Lung (tissue), 12 donors: ENCODE measurements at regions not wholly inside any gene's neighbourhood (a gene's known extent, or its start where the extent isn't known, plus 50 kb on each side); places are given as distances from the start of the nearest gene placed in this dataset. TPM values are rescaled to one million over a fixed set of nuclear protein-coding genes. Genes with fewer than 3 reads are reported as not detected.

Experiments
- ATAC-seq: fragments of 200-7000 bp; cut with Tn5 transposase; one replicate; pipeline ENCODE4 v1.9.1; 2020; ENCODE audit warnings: moderate number of reproducible peaks; ENCODE audit not compliant: insufficient read depth, low FRiP score
- DNase-seq, 3 donors: peaks; one replicate each; pipeline ENCODE4 v3.0.0-alpha.2; 2013 to 2017
- H3K27ac ChIP-seq, 2 donors: one replicate each; pipeline ENCODE4 v1.5.1; 2013; ENCODE audit warnings: mild to moderate bottlenecking in 2 of 2, moderate library complexity in 2 of 2, control low read depth in 1 of 2, inconsistent platforms in 1 of 2, low read depth in 1 of 2, low read length in 1 of 2
- H3K27me3 ChIP-seq, 3 donors: one replicate each; pipeline ENCODE4 v1.5.1; 2013; ENCODE audit warnings: low read length in 2 of 3; ENCODE audit not compliant: control insufficient read depth in 3 of 3, insufficient read depth in 3 of 3
- H3K36me3 ChIP-seq, 4 donors: one replicate each; pipeline ENCODE4 v1.5.1; 2013; ENCODE audit warnings: low read length in 4 of 4, mild to moderate bottlenecking in 1 of 4, moderate library complexity in 1 of 4; ENCODE audit not compliant: control insufficient read depth in 4 of 4, insufficient read depth in 4 of 4
- H3K4me1 ChIP-seq, 5 donors: one replicate each; pipeline ENCODE4 v1.5.1; 2013; ENCODE audit warnings: low read length in 5 of 5, mild to moderate bottlenecking in 2 of 5, moderate library complexity in 1 of 5; ENCODE audit not compliant: control insufficient read depth in 5 of 5, insufficient read depth in 5 of 5
- H3K4me3 ChIP-seq: one replicate; pipeline ENCODE4 v1.5.1; 2013; ENCODE audit warnings: mild to moderate bottlenecking, control low read depth, moderate library complexity
- H3K9ac ChIP-seq, 2 donors: one replicate each; pipeline ENCODE4 v1.5.1; 2013; ENCODE audit warnings: low read length in 2 of 2, control low read depth in 1 of 2; ENCODE audit not compliant: insufficient read depth in 1 of 2
- H3K9me3 ChIP-seq, 4 donors: one replicate each; pipeline ENCODE4 v1.5.1; 2013; ENCODE audit warnings: low read length in 3 of 4, mild to moderate bottlenecking in 1 of 4, moderate library complexity in 1 of 4; ENCODE audit not compliant: control insufficient read depth in 4 of 4, insufficient read depth in 3 of 4
- WGBS, 2 donors: extraction: QIAGEN DNeasy Blood & Tissue Kit; methylation state at CpG; one replicate each; pipeline ENCODE4 v1.1.7; 2013; 5-methylcytosine and 5-hydroxymethylcytosine counted together
- small RNA-seq: library from RNA; depleted of rRNA; stranded (forward); fragments of <200 nt; gene quantifications from one replicate; pipeline ENCODE3, GENCODE V24; 2014; ENCODE audit warnings: low replicate concordance
- TF ChIP-seq, protein P1 (sequence below): IDR thresholded peaks from 2 replicates; pipeline ENCODE4 v1.5.1; 2012; ENCODE audit warnings: mild to moderate bottlenecking; ENCODE audit errors: control extremely low read depth, extremely low read depth
- donor health status: control.
- donor health status: control.
- donor health status: Bipolar disorder and iron deficiency.
- donor health status: healthy.
- donor health status: DM: yes; HTN: yes; CAD: no.

DNA sequence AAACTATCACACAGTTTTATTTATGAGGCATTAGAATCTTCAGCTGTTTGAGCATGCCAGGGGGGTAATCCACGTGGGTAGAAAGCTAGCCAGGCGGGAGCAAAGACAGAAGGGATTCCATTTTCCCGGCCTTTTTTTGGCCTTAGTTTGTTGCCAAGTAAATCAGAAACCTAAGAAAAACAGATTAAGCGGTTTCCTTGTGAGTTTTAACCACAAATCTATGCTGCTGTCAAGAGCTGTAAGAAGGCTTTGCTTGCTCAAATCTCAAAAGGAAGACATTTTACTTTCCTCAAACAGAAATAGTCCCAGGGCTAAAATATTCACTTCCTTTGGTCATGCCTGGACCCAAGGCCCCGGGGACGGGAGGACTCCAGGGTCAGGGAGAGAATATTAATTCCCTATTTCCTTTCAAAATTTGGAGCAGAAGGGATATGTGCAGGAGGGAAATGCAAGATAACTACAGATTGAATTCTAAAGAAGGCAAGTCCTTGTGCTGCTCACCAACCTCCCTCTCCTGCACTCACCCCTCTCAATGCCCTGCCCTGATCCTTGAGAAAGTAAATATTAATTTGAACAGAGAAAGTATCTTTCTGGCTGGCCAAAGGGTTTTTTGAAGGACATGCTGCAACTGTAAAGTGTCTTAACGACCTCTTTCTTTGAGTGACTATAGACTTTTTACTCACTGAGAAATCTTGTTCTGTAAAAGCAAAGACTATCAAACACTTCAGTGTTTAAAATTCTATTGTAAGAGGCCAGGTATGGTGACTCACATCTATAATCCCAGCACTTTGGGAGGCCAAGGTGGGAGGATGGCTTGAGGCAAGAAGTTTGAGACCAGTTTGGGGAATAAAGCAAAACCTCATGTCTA lies 75.7 kb downstream of the HSD17B6 start:
- Histone ChIP-seq H3K9me3 (peaks cover 0 to 2% (median 0%) of the 10 kb centered on the region in 4 donors), H3K4me1 (peaks cover 0 to 37% (median 12%) of the 10 kb centered on the region in 5 donors), H3K27me3 (no peaks in the 10 kb centered on the region), H3K9ac (no peak overlapping the region), H3K27ac (peak overlapping the region in 1 of 2 donors; percentile 6), H3K4me3 (no peak overlapping the region), H3K36me3 (no peaks in the 10 kb centered on the region)
- TF ChIP-seq, protein P1, sequence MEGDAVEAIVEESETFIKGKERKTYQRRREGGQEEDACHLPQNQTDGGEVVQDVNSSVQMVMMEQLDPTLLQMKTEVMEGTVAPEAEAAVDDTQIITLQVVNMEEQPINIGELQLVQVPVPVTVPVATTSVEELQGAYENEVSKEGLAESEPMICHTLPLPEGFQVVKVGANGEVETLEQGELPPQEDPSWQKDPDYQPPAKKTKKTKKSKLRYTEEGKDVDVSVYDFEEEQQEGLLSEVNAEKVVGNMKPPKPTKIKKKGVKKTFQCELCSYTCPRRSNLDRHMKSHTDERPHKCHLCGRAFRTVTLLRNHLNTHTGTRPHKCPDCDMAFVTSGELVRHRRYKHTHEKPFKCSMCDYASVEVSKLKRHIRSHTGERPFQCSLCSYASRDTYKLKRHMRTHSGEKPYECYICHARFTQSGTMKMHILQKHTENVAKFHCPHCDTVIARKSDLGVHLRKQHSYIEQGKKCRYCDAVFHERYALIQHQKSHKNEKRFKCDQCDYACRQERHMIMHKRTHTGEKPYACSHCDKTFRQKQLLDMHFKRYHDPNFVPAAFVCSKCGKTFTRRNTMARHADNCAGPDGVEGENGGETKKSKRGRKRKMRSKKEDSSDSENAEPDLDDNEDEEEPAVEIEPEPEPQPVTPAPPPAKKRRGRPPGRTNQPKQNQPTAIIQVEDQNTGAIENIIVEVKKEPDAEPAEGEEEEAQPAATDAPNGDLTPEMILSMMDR: no peak
- WGBS, 2 donors: 36 to 57% methylated on average over 7 of the region's 7 CpGs
- peak; percentile 59 for ATAC-seq
- peak; percentile 32 to 67 (median 51) for DNase-seq

Small RNA genes lying in the stretch of these regions (small RNA-seq; reads per million reads assigned to genes)
- not detected for gene AC121758.2
- not detected for gene RF00554
